NCI-H82 treated with DMSO at 0.1 percent for 48 hours (cell line): ENCODE measurements at regions not wholly inside any gene's neighbourhood (a gene's known extent, or its start where the extent isn't known, plus 50 kb on each side); places are given as distances from the start of the nearest gene placed in this dataset.

Experiments used
- DNase-seq: peaks from one replicate; lab custom pipeline; 2025; ENCODE audit not compliant: unreplicated experiment; lab: John Stamatoyannopoulos, UW

DNA sequence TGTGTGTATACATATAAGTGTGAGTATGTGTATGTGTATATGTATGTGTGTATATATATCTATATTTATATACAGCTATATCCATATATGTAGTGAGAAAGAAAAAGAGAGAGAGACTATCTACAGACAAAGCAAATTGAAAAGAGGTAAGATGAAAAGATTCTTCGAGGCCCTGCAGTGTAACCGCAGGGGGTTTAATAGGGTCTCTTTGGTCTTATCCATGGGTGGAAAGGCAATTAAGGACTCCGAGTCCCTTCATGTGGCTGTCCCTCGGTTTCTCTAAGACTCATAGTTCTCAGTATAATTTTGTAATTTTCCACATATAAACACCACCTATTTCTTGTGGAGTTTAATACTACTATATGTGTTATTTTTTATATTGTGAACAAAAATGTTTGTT, 50.6 kb upstream of the JAZF1 start:
- no peak for DNase-seq

DNA sequence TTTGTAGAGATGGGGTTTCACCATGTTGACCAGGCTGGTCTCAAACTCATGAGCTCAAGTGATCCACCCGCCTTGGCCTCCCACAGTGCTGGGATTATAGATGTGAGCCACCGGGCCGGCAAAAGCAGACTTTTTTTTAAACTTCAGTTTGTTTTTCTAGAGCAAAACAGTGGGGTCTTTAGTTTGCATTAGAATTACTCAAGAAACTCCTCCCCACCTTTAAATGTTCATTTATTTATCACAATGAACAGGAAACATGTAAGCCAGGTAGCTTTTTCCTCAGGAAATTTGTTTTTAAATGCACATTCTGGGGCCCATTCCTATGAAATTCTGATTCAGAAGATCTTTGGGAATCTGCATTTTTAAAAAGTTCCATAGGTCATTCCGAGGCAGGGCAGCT, 56.0 kb upstream of the JAZF1 start:
- DNase-seq: no peak

DNA sequence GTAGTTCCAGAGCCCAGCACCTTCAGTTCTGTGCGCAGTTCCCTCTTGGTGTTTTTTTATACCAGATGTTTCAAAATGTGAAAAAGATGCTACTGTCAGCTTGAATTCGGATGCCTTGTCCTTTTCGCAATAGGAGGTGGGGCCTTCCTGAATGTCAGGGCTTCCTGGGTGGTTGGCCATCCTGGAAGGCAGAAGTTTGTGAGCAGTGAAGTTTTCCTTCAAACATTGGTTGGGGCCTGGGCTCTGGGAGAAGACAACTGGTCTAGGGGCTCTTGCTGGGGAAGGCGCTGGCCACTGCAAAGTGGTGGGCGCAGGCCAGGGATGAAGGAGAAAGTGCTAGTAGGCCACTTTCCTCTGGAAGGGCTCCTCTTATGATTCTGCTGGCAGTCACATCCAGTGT, 56.8 kb upstream of the JAZF1 start:
- DNase-seq: no peak

DNA sequence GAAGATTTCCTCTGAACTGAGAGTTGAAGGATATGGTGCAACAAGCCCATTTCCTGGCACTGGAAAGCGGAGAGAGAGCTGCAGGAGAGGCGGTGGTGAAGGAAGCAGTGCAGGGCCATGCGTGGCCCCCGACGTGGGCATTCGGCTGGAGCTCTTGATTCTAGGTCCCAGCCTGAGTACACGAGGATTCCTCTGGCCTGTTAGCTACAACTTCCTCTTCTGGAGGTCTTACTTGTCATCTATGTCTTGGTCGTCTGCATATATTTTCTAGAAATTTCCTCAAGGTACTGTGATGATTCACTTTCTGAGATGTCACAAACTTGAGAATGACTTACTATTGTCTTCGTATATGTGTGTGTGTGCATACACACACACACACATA, 59.2 kb upstream of the JAZF1 start:
- no peak for DNase-seq

DNA sequence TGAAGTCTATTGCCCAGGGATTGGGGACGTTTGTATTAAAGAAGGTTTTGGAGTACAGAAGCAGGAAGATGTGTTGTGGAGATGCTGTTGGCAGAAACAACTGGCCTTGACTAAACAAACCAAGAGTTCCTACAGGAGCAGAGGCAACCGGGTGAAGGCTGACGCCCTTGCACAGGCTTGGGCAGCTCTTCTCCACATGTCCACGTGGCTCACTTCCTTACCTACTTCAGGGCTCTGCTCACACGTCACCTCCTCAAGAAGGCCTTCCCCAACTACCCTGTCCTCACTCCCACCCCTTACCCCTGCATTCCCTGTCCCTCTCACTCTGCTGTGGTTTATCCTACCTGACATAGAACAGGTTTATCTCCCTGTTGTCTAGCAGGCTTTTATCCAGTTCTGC, 59.9 kb upstream of the JAZF1 start:
- DNase-seq: no peak

DNA sequence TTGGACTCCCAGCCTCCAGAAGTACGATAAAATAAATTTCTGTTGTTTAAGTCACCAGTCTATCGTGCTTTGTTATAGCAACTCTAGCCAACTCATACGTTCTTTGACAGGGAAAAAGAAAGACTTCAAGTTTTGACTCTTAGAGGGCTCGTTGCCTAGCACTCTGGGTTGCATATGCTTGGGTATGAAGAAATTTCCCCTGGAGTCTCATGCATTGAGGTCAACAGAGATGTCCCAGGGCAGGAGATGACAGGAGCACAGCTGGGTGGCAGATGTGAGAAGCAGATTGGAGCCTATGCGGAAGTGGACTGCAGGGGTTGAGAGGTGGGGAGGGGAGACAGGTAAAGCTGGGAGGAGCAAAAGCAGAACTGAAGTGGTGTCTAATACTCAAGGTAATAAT, 63.3 kb upstream of the JAZF1 start:
- no peak for DNase-seq

DNA sequence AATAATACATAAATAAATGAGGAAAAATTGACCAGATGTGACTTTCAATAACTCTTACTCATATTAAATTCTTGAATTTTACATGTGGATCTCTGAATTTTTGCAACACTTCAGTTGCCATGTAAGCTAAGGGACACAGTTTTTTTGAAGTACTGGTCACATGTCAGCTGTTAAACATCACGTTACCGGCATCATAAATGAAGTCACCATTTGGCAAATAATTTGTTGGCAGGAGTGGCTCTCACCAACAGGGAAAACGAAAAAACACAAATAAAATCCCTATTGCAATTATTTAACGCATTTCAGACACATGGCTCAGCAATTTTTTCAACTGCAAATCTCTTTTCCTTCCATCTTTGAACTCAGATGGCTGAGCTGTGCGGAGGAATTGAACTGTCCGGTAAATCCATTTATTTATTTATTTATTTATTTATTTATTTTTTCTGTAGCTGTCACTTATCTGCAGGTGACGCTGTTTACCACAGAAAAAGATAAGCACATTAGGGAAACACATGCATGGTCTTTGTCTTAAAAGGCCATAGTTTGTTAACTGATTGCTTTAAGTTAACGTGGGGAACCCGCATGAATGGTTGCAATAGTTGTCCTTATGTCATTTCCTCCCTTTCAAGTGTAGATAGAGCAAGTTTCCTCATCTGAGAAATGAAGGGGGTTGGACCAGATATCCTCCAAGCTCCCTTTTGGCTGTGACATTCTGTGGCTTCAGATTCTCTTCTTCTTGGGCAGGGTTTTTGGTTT, 64.7 kb upstream of the JAZF1 start:
- no peak for DNase-seq

DNA sequence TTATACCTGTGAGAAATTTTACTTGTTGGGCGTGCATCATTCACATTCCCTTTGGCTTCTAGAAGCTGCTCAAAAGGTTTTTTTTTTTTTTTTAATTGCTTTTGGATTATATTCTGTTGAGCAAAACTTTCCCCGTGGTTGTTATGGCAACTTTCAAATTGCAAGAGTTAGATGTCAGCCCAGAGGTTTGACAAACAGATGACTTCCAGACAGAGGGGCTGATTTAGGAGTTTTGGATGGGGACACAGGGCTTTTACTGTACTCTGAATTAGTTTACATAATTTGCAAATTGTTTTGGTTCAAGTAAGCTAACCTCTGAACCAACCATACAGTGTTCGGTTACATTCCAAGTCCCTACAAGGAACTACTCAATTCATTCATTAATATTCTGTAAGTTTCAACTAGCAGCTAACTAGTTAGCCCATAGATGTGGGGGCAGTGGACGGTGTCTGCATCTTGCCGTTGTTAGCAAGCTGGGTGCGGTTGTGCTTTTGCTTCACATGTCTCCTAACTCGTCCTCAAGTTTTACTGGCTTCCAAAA, 66.4 kb upstream of the JAZF1 start:
- no peak for DNase-seq

DNA sequence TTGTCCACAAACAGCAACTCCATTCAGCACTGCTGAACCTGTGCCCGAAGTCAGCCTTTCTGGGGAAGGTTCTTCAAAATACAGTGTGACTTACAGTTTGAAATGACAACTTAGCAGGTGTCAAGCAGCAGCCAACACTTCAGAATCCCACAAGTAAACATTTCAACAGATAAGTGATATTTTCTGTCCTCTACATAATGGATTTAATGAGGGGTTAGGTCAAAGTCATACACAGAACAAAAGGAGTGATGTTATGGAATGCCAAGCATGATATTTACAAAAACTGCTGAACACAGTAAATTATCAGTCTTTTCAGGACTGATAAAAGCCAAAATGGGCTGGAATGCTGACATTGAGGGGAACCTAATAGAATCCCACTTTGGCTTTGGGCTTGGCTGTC, 77.6 kb upstream of the JAZF1 start:
- no peak for DNase-seq

DNA sequence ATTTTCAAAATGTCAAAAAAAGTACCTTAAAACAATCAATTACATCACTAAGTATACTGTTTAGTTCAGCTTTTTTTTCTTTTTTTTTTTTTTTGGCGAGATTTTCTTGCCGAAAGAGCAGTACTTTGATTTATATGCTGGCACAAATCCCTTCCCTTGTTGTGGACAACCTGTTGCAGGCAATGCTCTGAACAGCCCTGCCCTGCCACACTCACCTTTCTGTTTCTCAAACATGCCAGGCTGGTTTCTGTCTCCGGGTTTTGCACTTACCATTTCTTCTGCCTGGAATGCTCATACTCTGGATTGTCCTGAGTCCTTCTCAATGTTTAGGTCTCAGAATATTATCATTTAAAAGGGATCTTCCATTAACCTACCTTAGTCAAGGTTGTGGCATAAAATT, 80.4 kb upstream of the JAZF1 start:
- no peak for DNase-seq

DNA sequence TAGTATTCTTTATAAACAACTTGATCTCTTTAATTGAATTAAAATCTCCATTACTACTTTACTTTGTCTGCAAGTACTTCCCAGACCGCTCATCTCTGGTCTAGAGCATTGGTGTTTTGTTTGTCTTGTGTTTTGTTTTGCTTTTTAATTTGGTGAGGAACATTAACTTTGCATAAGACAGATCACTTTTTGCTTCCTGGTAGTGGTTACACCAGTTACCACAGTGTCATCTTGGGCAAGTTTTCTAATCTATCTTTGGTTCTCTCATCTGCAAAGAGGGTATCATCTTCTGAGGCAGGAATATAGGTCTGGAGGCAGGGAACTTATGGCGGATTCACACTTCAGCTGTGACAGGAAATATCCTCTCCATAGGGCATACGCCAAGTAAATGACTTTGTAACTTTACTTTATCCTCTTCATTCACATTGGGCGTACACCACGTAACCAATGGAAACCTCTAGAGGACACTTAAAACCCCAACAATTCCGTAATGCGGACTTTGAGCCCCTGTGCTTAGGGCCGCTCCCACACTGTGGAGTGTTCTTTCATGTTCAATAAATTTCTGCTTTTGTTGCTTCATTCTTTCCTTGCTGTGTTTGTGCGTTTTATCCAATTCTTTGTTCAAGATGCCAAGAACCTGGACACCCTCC, 83.2 kb upstream of the JAZF1 start:
- no peak for DNase-seq

DNA sequence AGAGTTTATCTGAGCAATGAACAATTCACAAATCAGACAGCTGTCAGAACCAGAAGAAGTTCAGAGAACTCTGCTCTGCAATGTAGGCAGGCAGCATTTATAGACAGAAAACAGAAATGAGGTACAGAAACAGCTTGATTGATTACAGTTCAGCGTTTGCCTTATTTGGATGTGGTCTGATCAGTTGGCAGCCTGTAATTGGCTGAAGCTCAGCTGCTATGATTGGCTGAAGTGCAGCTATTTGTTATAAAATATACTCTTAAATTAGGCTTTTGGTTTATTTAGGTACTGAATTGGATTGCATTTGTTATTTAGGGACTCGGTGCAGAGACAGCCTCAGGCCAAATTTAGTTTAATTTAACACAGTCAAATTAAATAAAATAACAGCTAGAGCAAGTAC, 85.8 kb upstream of the JAZF1 start:
- no peak for DNase-seq

DNA sequence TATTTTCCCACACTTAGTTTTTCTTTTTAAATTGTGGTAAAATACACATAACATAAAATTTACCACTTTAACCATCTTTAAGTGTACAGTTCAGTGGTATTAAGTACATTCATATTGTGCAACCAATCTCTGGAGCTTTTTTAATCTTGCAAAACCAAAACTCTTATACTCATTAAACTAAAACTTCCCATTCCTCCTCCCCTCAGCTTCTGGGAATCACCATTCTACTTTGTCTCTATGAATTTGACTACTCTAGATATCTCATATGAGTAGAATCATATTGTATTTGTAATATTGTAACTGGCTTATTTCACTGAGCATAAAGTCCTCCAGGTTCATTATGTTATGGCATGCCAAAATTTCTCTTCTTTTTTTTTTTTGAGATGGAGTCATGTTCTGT, 86.4 kb upstream of the JAZF1 start:
- DNase-seq: no peak

DNA sequence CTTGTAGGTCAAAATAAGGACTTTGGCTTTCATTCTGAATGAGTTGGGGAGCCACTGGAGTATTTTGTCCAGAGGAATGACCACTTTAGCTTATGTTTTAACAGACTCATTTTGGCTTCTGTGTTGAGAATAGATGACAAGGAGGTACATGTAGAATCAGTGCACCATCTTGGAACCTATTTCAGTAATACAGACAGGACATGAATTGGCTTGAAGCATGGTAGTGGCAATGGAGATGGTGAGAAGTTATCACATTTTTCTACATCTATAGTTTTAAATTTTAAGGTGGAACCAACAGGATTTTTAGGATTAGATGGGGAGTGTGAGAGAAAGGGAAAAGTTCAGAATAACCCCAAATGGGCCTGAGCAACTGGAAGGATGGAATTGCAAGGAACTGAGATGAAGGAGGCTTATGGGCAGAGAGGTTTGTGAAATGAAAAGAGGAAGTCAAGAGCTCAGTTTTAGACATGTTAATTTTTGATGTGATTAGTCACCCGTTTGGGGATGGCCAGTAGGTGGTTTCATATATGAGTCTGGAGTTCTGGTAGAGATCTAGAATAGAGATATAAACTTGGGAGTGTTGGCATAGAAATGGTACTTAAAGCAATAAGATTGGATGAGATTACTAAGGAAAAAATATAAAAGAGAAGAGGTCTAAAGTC, 89.2 kb upstream of the JAZF1 start:
- DNase-seq: no peak

DNA sequence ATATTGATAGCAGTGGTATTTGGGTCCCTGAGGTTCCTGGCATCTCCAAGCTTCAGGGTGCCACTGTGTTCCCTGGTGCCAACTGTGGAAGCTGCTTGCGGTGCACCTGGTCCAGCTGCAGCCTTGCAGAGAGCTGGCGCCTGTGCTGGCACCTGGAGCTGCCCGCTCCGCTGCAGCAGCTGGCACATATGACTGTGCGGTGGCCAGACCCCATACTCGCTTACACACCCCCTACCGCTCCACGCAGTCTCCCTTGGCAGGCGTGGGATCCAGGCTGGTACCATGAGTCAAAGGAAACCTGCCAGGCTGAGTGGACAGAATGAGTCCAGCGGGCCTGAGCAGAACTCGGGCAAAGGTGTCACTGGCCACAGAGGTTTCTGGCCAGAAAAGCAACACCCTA, 89.9 kb upstream of the JAZF1 start:
- DNase-seq: no peak

DNA sequence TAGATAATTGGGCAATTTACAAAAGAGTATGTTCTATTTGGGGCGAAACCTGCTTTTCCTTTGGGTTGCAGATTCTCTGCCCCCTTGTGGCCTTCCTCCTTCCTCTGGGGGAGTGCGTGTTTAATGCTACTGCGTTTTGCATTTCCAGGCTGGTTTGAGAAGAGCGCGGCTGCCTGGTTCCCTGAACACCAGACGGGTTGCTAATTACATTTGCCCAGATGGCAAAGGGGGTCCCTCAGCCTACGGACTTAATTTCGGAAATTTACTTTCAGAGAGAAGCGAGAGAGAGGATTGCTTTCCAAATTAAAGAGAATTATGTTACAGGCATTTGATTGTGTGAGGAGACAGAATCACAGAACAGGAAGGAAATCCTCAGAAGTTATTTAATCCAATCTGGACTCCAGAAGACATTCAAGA, 91.9 kb upstream of the JAZF1 start:
- peak; percentile 96 for DNase-seq

DNA sequence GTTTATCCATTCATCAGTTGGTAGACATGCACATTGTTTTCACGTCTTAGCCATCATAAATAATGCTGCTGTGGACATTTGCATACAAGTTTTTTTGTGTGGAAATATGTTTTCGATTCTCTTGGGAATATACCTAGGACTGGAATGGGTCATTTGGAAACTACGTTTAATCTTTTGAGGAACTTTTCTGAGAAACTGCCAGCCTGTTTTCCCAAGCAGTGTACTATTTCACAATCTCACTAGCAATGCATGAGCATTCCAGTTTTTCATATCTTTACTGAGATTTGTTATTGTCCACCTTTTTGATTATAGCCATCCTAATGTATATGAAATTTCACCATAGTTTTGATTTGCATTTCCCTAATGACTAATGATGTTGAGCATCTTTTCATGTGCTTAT, 95.7 kb upstream of the JAZF1 start:
- DNase-seq: no peak

DNA sequence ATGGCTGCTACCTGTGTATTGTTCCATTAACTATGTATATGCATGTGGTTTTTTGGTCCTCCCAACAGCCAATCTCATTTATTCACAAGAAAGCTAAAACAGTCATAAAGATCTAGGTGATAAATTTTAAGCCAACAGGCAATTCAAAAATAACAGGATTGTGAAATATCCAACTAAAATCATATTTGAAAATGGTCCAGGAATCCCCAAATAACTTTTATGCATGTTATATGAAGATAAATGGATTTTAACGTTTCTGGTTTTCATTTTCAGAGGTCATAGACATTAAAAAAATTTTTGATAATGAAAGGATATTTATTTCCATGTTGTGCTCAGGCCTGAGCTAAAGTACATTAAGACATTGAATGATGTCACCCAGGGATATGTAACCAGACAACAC, 96.8 kb upstream of the JAZF1 start:
- no peak for DNase-seq

DNA sequence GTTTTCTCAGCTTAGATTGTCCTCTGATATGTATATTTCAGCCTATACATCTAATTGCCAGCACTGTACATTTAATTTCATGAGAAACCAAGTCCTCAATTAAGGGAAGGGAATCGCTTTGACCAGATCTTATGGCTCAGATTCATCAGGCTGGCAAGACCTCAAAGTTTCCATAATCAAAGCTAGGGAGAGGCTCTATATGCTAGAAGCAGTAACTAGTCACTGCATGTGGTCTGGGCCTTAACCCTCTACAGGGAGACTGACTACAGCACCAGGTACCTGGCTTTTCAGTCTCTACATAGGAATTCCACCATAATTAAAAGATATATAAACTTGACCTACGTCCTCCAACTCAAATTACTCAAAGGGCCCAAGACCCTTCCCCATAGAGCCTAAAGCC, 97.4 kb upstream of the JAZF1 start:
- DNase-seq: no peak

DNA sequence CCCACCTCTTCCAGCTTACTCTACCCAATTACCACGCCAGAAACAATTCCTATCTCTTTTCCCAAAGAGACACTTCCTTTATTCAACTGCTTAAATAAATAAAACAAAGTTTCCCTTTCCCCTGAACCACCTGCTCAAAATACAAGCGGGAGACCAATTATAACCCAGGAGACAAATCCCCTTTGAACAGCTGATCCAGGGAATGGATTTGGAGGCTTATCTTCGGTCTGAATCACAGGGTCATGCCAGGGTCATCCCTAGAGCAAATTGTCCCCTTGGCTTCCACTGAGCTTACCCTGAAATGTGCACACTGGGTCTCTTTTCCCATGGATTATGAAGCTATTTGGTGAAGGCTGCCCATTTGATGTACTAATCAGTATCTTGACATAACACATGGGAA, 99.9 kb upstream of the JAZF1 start:
- peak; percentile 82 for DNase-seq

DNA sequence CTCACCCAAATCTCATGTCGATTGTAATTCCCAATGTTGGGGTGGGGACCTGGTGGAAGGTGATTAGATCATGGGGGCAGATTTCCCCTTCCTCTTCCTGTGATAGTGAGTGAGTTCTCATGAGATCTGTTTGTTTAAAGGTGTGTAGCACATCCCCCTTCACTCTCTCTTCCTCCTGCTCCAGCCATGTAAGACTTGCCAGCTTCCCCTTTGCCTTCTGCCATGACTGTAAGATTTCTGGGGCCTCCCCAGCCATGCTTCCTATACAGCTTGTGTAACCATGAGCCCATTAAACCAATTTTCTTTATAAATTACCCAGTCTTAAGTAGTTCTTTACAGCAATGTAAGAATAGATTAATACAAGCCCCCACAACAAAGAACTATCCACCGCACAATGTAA, 109.9 kb upstream of the JAZF1 start:
- DNase-seq: no peak

DNA sequence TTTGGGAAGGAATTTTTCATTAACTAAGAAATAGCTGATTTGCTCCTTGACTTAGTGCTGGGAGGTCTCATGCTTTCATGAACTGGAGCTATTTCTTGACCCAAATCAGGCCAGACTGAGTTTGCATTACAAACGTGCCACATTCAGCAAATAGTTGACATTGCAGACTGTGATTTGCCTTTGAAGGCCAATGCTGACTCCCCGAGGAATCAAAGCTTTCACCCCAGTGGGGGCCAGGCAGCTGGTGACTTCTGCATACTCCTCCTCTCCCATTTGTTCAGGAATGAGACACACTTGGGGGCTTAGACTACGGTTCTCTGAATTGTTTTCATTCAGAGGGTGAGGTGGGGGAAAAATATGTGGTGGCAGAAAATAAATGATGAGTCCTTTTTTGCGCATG, 111.0 kb upstream of the JAZF1 start:
- DNase-seq: no peak
